OCI-LY3 (cell line): ENCODE measurements at regions not wholly inside any gene's neighbourhood (a gene's known extent, or its start where the extent isn't known, plus 50 kb on each side); places are given as distances from the start of the nearest gene placed in this dataset.

Experiments
- H2AFZ ChIP-seq: fragments of 200-600, 300-600 bp; shearing (Covaris generic); 2 replicates; pipeline ENCODE4 v1.6.0; 2014; ENCODE audit warnings: antibody characterized with exemption, low read depth, low read length
- H3K27ac ChIP-seq: fragments of 200-600, 300-600 bp; sonication (generic); 2 replicates; pipeline ENCODE4 v1.5.1; 2014; ENCODE audit warnings: mild to moderate bottlenecking, low read length, moderate library complexity, mixed read lengths
- H3K27me3 ChIP-seq: fragments of 200-600, 300-600 bp; sonication (generic); 2 replicates; pipeline ENCODE4 v1.6.1; 2014; ENCODE audit warnings: low read depth, low read length, mixed read lengths
- H3K36me3 ChIP-seq: fragments of 200-600, 300-600 bp; sonication (generic); replicated peaks from 2 replicates; pipeline ENCODE3; 2014; ENCODE audit warnings: low read depth, low read length, mixed read lengths
- H3K4me1 ChIP-seq: fragments of 300-600, 200-600 bp; sonication (generic); 2 replicates; pipeline ENCODE4 v1.6.1; 2014; ENCODE audit warnings: low read length, mixed read lengths
- H3K4me2 ChIP-seq: fragments of 200-600, 300-600 bp; sonication (generic); 2 replicates; pipeline ENCODE4 v1.6.1; 2014; ENCODE audit warnings: low read length, mixed read lengths
- H3K4me3 ChIP-seq: fragments of 300-600, 200-600 bp; sonication (generic); 2 replicates; pipeline ENCODE4 v1.5.1; 2014; ENCODE audit warnings: antibody characterized with exemption, mild to moderate bottlenecking, low read length, moderate library complexity
- H3K79me2 ChIP-seq: fragments of 300-600, 200-600 bp; shearing (Covaris generic); 2 replicates; pipeline ENCODE4 v1.6.1; 2014; ENCODE audit warnings: mild to moderate bottlenecking, low read length, mixed read lengths
- H3K9ac ChIP-seq: fragments of 300-600, 200-600 bp; shearing (Covaris generic); 2 replicates; pipeline ENCODE4 v1.6.0; 2014; ENCODE audit warnings: mild to moderate bottlenecking, low read length, moderate library complexity
- H3K9me3 ChIP-seq: fragments of 200-600, 300-600 bp; shearing (Covaris generic); 2 replicates; pipeline ENCODE4 v1.6.1; 2014; ENCODE audit warnings: low read length, mixed read lengths; ENCODE audit not compliant: insufficient read depth
- H4K20me1 ChIP-seq: fragments of 200-600, 300-600 bp; sonication (generic); 2 replicates; pipeline ENCODE4 v1.6.1; 2016; ENCODE audit warnings: low read length, mixed read lengths; ENCODE audit not compliant: insufficient read depth
- CTCF ChIP-seq: fragments of 200-600, 300-600 bp; sonication (generic); IDR thresholded peaks from 2 replicates; pipeline ENCODE4 v1.5.1; 2014; ENCODE audit warnings: antibody characterized with exemption, low read length, low read depth
- EZH2phosphoT487 ChIP-seq: fragments of 200-600 bp; shearing (Covaris generic); IDR thresholded peaks from 2 replicates; pipeline ENCODE4 v1.6.1; 2018; ENCODE audit warnings: antibody characterized with exemption, mixed run types, low read depth

- H3K36me3 ChIP-seq: no peaks in the 10 kb centered on the region
- no peak overlapping the region for H3K27ac ChIP-seq
- TF ChIP-seq EZH2phosphoT487 (no peak), CTCF (no peak)
Observed at GRCh38 chr7:88368686-88369085, 62.0 kb upstream of the STEAP4 start.

GRCh38 chr7:88366845-88367244 is 60.2 kb upstream of the STEAP4 start:
- Histone ChIP-seq H3K4me3 (no peak overlapping the region), H3K27ac (no peak overlapping the region), H3K36me3 (no peaks in the 10 kb centered on the region), H2AFZ (no peak overlapping the region), H3K79me2 (no peaks in the 10 kb centered on the region), H3K9ac (no peak overlapping the region), H3K4me2 (no peak overlapping the region), H3K9me3 (no peaks in the 10 kb centered on the region), H3K4me1 (no peaks in the 10 kb centered on the region), H3K27me3 (no peaks in the 10 kb centered on the region), H4K20me1 (no peaks in the 10 kb centered on the region)
- TF ChIP-seq EZH2phosphoT487: no peak
- TF ChIP-seq CTCF: no peak

More at GRCh38 chr7:88368686-88369085, 62.0 kb upstream of the STEAP4 start:
- no peak overlapping the region for H3K4me2 ChIP-seq
- H3K27me3 ChIP-seq: no peaks in the 10 kb centered on the region
- no peak overlapping the region for H3K9ac ChIP-seq
- H3K9me3 ChIP-seq: no peaks in the 10 kb centered on the region
- no peaks in the 10 kb centered on the region for H4K20me1 ChIP-seq
- H3K79me2 ChIP-seq: no peaks in the 10 kb centered on the region
- H3K4me1 ChIP-seq: no peaks in the 10 kb centered on the region
- no peak overlapping the region for H2AFZ ChIP-seq
- H3K4me3 ChIP-seq: no peak overlapping the region

- no peak overlapping the region for H3K27ac ChIP-seq
- no peaks in the 10 kb centered on the region for H3K36me3 ChIP-seq
- H3K27me3 ChIP-seq: no peaks in the 10 kb centered on the region; the same call in 1 of the 2 replicates
- no peak overlapping the region for H3K4me2 ChIP-seq
- TF ChIP-seq CTCF (no peak), EZH2phosphoT487 (no peak)
- no peak overlapping the region for H2AFZ ChIP-seq
- H3K9ac ChIP-seq: no peak overlapping the region
- no peak overlapping the region for H3K4me3 ChIP-seq
- H3K9me3 ChIP-seq: no peaks in the 10 kb centered on the region
- H4K20me1 ChIP-seq: no peaks in the 10 kb centered on the region
- no peaks in the 10 kb centered on the region for H3K4me1 ChIP-seq
- no peaks in the 10 kb centered on the region for H3K79me2 ChIP-seq
Observed at GRCh38 chr7:88363869-88364268, 57.2 kb upstream of the STEAP4 start.

- TF ChIP-seq CTCF: no peak
- TF ChIP-seq EZH2phosphoT487: no peak
- no peak overlapping the region for H3K9ac ChIP-seq
- no peaks in the 10 kb centered on the region for H3K9me3 ChIP-seq
- H3K27ac ChIP-seq: no peak overlapping the region
- H3K79me2 ChIP-seq: no peaks in the 10 kb centered on the region
- H3K4me3 ChIP-seq: no peak overlapping the region
- H4K20me1 ChIP-seq: no peaks in the 10 kb centered on the region
- H3K27me3 ChIP-seq: no peaks in the 10 kb centered on the region; the same call in 1 of the 2 replicates
- no peak overlapping the region for H3K4me2 ChIP-seq
- no peaks in the 10 kb centered on the region for H3K4me1 ChIP-seq
- H2AFZ ChIP-seq: no peak overlapping the region
- H3K36me3 ChIP-seq: no peaks in the 10 kb centered on the region
Observed at GRCh38 chr7:88363249-88363648, 56.6 kb upstream of the STEAP4 start.
